H1 (cell line): ENCODE measurements at regions not wholly inside any gene's neighbourhood (a gene's known extent, or its start where the extent isn't known, plus 50 kb on each side); places are given as distances from the start of the nearest gene placed in this dataset.

Experiments
- BRCA1 ChIP-seq: IDR thresholded peaks from 2 replicates; pipeline ENCODE4 v1.6.1; 2012; ENCODE audit warnings: low read depth, low read length, improper control_type of control experiment
- CHD1 ChIP-seq: IDR thresholded peaks from 2 replicates; pipeline ENCODE4 v1.6.1; 2012; ENCODE audit warnings: low read depth, low read length, improper control_type of control experiment
- CREB1 ChIP-seq: IDR thresholded peaks from 2 replicates; pipeline ENCODE4 v1.6.1; 2012; ENCODE audit warnings: inconsistent platforms
- EP300 ChIP-seq, 2 experiments: IDR thresholded peaks; 1 replicate in 1 of 2; 2 replicates in 1 of 2; pipeline ENCODE4 v1.6.1; 2011 to 2012; ENCODE audit warnings: low read depth in 2 of 2, low read length in 2 of 2, mild to moderate bottlenecking in 2 of 2, borderline replicate concordance in 1 of 2, inconsistent platforms in 1 of 2, moderate library complexity in 1 of 2
- GABPA ChIP-seq: IDR thresholded peaks from 2 replicates; pipeline ENCODE4 v1.6.1; 2011; ENCODE audit warnings: mild to moderate bottlenecking, low read length, moderate library complexity, borderline replicate concordance; ENCODE audit not compliant: insufficient read depth
- GTF2F1 ChIP-seq: IDR thresholded peaks from 2 replicates; pipeline ENCODE4 v1.6.1; 2012; ENCODE audit warnings: low read depth, low read length, improper control_type of control experiment, borderline replicate concordance
- JUND ChIP-seq: IDR thresholded peaks from 2 replicates; pipeline ENCODE4 v1.6.1; 2011; ENCODE audit warnings: mild to moderate bottlenecking, improper control_type of control experiment, low read length
- POLR2A ChIP-seq, 2 experiments: IDR thresholded peaks; 1 replicate in 1 of 2; 2 replicates in 1 of 2; pipeline ENCODE4 v1.6.1; 2011; ENCODE audit warnings: low read depth in 2 of 2, low read length in 2 of 2, mild to moderate bottlenecking in 2 of 2; ENCODE audit errors: control extremely low read depth in 1 of 2
- RAD21 ChIP-seq, 2 experiments: IDR thresholded peaks in 1 of 2; conservative IDR thresholded peaks in 1 of 2; 2 replicates each; pipeline ENCODE4 v1.6.1; 2011; ENCODE audit warnings: low read depth in 2 of 2, low read length in 2 of 2, improper control_type of control experiment in 1 of 2, inconsistent platforms in 1 of 2, mild to moderate bottlenecking in 1 of 2, moderate library complexity in 1 of 2
- YY1 ChIP-seq: IDR thresholded peaks from 2 replicates; pipeline ENCODE4 v1.6.1; 2011; ENCODE audit warnings: low read depth, mild to moderate bottlenecking, low read length
- TF ChIP-seq, protein P1 (sequence below): fragments of 300-600 bp; sonication (generic); IDR thresholded peaks from 2 replicates; pipeline ENCODE4 v1.7.1; 2012; ENCODE audit warnings: low read length, moderate library complexity, mild to moderate bottlenecking, inconsistent platforms; ENCODE audit not compliant: insufficient replicate concordance
- TF ChIP-seq, protein P2 (sequence below), 3 experiments: IDR thresholded peaks; 1 replicate in 2 of 3; 2 replicates in 1 of 3; pipeline versions ENCODE4 v1.5.1 to v1.6.1; 2011; ENCODE audit warnings: low read length in 3 of 3, mild to moderate bottlenecking in 3 of 3, inconsistent platforms in 2 of 3, low read depth in 1 of 3, moderate library complexity in 1 of 3; ENCODE audit not compliant: insufficient read depth in 1 of 3; ENCODE audit errors: control extremely low read depth in 1 of 3
- TF ChIP-seq, protein P3 (sequence below): IDR thresholded peaks from 2 replicates; pipeline ENCODE4 v1.6.1; 2012; ENCODE audit warnings: low read length, inconsistent platforms

DNA sequence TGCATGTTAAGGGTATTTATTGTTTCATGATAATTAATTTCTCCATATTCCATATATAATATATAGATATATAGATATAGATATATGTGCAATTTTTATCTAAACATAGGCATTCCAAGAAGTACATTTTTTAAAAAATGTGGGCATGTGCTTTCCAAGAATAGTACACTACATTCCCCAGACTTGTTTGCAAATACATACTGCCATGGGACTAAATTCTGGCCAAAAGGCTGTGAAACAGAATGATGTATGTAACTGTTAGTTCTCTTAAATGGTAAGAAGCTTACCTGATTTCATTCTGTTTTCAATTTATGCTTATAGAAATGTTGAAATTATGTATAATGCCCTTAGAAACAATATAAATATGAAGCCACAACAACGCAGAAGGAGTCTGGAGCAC is 503.2 kb upstream of the SPRY2 start:
- TF ChIP-seq YY1 = no peak
- no peak for TF ChIP-seq RAD21 (IDR thresholded peaks at IDR 0.05 in 1 of 2, conservative IDR thresholded peaks at IDR 0.05 in 1 of 2; ENCODE audit: low read depth in 2 of 2, low read length in 2 of 2)
- TF ChIP-seq, protein P1, sequence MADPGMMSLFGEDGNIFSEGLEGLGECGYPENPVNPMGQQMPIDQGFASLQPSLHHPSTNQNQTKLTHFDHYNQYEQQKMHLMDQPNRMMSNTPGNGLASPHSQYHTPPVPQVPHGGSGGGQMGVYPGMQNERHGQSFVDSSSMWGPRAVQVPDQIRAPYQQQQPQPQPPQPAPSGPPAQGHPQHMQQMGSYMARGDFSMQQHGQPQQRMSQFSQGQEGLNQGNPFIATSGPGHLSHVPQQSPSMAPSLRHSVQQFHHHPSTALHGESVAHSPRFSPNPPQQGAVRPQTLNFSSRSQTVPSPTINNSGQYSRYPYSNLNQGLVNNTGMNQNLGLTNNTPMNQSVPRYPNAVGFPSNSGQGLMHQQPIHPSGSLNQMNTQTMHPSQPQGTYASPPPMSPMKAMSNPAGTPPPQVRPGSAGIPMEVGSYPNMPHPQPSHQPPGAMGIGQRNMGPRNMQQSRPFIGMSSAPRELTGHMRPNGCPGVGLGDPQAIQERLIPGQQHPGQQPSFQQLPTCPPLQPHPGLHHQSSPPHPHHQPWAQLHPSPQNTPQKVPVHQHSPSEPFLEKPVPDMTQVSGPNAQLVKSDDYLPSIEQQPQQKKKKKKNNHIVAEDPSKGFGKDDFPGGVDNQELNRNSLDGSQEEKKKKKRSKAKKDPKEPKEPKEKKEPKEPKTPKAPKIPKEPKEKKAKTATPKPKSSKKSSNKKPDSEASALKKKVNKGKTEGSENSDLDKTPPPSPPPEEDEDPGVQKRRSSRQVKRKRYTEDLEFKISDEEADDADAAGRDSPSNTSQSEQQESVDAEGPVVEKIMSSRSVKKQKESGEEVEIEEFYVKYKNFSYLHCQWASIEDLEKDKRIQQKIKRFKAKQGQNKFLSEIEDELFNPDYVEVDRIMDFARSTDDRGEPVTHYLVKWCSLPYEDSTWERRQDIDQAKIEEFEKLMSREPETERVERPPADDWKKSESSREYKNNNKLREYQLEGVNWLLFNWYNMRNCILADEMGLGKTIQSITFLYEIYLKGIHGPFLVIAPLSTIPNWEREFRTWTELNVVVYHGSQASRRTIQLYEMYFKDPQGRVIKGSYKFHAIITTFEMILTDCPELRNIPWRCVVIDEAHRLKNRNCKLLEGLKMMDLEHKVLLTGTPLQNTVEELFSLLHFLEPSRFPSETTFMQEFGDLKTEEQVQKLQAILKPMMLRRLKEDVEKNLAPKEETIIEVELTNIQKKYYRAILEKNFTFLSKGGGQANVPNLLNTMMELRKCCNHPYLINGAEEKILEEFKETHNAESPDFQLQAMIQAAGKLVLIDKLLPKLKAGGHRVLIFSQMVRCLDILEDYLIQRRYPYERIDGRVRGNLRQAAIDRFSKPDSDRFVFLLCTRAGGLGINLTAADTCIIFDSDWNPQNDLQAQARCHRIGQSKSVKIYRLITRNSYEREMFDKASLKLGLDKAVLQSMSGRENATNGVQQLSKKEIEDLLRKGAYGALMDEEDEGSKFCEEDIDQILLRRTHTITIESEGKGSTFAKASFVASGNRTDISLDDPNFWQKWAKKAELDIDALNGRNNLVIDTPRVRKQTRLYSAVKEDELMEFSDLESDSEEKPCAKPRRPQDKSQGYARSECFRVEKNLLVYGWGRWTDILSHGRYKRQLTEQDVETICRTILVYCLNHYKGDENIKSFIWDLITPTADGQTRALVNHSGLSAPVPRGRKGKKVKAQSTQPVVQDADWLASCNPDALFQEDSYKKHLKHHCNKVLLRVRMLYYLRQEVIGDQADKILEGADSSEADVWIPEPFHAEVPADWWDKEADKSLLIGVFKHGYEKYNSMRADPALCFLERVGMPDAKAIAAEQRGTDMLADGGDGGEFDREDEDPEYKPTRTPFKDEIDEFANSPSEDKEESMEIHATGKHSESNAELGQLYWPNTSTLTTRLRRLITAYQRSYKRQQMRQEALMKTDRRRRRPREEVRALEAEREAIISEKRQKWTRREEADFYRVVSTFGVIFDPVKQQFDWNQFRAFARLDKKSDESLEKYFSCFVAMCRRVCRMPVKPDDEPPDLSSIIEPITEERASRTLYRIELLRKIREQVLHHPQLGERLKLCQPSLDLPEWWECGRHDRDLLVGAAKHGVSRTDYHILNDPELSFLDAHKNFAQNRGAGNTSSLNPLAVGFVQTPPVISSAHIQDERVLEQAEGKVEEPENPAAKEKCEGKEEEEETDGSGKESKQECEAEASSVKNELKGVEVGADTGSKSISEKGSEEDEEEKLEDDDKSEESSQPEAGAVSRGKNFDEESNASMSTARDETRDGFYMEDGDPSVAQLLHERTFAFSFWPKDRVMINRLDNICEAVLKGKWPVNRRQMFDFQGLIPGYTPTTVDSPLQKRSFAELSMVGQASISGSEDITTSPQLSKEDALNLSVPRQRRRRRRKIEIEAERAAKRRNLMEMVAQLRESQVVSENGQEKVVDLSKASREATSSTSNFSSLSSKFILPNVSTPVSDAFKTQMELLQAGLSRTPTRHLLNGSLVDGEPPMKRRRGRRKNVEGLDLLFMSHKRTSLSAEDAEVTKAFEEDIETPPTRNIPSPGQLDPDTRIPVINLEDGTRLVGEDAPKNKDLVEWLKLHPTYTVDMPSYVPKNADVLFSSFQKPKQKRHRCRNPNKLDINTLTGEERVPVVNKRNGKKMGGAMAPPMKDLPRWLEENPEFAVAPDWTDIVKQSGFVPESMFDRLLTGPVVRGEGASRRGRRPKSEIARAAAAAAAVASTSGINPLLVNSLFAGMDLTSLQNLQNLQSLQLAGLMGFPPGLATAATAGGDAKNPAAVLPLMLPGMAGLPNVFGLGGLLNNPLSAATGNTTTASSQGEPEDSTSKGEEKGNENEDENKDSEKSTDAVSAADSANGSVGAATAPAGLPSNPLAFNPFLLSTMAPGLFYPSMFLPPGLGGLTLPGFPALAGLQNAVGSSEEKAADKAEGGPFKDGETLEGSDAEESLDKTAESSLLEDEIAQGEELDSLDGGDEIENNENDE = no peak
- no peak for TF ChIP-seq CHD1
- TF ChIP-seq, protein P2, sequence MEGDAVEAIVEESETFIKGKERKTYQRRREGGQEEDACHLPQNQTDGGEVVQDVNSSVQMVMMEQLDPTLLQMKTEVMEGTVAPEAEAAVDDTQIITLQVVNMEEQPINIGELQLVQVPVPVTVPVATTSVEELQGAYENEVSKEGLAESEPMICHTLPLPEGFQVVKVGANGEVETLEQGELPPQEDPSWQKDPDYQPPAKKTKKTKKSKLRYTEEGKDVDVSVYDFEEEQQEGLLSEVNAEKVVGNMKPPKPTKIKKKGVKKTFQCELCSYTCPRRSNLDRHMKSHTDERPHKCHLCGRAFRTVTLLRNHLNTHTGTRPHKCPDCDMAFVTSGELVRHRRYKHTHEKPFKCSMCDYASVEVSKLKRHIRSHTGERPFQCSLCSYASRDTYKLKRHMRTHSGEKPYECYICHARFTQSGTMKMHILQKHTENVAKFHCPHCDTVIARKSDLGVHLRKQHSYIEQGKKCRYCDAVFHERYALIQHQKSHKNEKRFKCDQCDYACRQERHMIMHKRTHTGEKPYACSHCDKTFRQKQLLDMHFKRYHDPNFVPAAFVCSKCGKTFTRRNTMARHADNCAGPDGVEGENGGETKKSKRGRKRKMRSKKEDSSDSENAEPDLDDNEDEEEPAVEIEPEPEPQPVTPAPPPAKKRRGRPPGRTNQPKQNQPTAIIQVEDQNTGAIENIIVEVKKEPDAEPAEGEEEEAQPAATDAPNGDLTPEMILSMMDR (IDR thresholded peaks at IDR 0.05; ENCODE audit: control extremely low read depth in 1 of 3, insufficient read depth in 1 of 3, low read depth in 1 of 3, low read length in 3 of 3) = no peak
- TF ChIP-seq, protein P3, sequence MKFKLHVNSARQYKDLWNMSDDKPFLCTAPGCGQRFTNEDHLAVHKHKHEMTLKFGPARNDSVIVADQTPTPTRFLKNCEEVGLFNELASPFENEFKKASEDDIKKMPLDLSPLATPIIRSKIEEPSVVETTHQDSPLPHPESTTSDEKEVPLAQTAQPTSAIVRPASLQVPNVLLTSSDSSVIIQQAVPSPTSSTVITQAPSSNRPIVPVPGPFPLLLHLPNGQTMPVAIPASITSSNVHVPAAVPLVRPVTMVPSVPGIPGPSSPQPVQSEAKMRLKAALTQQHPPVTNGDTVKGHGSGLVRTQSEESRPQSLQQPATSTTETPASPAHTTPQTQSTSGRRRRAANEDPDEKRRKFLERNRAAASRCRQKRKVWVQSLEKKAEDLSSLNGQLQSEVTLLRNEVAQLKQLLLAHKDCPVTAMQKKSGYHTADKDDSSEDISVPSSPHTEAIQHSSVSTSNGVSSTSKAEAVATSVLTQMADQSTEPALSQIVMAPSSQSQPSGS = no peak
- TF ChIP-seq EP300 (IDR thresholded peaks at IDR 0.05; ENCODE audit: borderline replicate concordance in 1 of 2, low read depth in 2 of 2, low read length in 2 of 2) = no peak
- TF ChIP-seq JUND = no peak
- no peak for TF ChIP-seq GTF2F1
- TF ChIP-seq POLR2A (IDR thresholded peaks at IDR 0.05; ENCODE audit: control extremely low read depth in 1 of 2, low read depth in 2 of 2, low read length in 2 of 2) = no peak
- no peak for TF ChIP-seq GABPA
- TF ChIP-seq BRCA1 = no peak
- TF ChIP-seq CREB1 = no peak
